BJ (cell line): ENCODE measurements at regions not wholly inside any gene's neighbourhood (a gene's known extent, or its start where the extent isn't known, plus 50 kb on each side); places are given as distances from the start of the nearest gene placed in this dataset.

Source experiments
- CTCF ChIA-PET: fragments of 350-600 bp; formaldehyde crosslinking; extraction: SDS; loops from one replicate; lab custom pipeline; 2021; ENCODE audit warnings: antibody characterized with exemption, inconsistent platforms; lab: Yijun Ruan, JAX
- POLR2A ChIA-PET: fragments of 300-600 bp; sonication (Branson Sonifier 250); formaldehyde crosslinking; extraction: SDS; loops from one replicate; lab custom pipeline; 2021; ENCODE audit warnings: antibody characterized with exemption; lab: Charles Lee
- DNase-seq: peaks from one replicate; pipeline ENCODE4 v3.0.0-alpha.2; 2011; ENCODE audit warnings: low read depth
- H3K27me3 ChIP-seq: 2 replicates; pipeline ENCODE4 v1.6.0; 2011; ENCODE audit warnings: low read length; ENCODE audit not compliant: control insufficient read depth, insufficient read depth
- H3K36me3 ChIP-seq: 2 replicates; pipeline ENCODE4 v1.5.1; 2011; ENCODE audit warnings: low read length; ENCODE audit not compliant: control insufficient read depth, insufficient read depth
- H3K4me3 ChIP-seq: 2 replicates; pipeline ENCODE4 v1.5.1; 2011; ENCODE audit warnings: low read depth, mild to moderate bottlenecking, control low read depth, low read length
- TF ChIP-seq, protein P1 (sequence below): IDR thresholded peaks from 2 replicates; pipeline ENCODE4 v1.5.1; 2011; ENCODE audit warnings: low read depth, mild to moderate bottlenecking, control low read depth, inconsistent platforms, low read length, moderate library complexity; ENCODE audit not compliant: insufficient read depth

DNA sequence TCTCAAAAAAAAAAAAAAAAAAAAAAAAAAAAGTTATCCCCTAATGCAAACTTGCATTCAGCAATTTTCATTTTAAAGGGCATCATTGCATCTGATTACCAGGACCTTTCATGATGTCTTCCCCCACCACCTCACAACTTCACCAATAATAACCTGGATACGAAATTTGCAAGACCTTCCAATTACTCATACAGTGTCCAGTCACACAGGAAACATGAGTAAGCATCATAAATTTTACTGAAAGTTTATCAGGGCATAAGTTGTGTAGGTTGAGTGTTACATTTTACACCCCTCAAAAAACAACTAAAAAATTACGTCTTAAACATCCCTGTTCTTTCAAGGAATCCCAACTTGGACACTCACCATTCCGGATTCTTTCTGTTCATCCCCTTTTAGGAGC is 79.1 kb upstream of the ANKEF1 start:
- TF ChIP-seq, protein P1, sequence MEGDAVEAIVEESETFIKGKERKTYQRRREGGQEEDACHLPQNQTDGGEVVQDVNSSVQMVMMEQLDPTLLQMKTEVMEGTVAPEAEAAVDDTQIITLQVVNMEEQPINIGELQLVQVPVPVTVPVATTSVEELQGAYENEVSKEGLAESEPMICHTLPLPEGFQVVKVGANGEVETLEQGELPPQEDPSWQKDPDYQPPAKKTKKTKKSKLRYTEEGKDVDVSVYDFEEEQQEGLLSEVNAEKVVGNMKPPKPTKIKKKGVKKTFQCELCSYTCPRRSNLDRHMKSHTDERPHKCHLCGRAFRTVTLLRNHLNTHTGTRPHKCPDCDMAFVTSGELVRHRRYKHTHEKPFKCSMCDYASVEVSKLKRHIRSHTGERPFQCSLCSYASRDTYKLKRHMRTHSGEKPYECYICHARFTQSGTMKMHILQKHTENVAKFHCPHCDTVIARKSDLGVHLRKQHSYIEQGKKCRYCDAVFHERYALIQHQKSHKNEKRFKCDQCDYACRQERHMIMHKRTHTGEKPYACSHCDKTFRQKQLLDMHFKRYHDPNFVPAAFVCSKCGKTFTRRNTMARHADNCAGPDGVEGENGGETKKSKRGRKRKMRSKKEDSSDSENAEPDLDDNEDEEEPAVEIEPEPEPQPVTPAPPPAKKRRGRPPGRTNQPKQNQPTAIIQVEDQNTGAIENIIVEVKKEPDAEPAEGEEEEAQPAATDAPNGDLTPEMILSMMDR = no peak
- Histone ChIP-seq H3K4me3 (no peak overlapping the region), H3K27me3 (no peaks in the 10 kb centered on the region), H3K36me3 (no peaks in the 10 kb centered on the region)
- POLR2A ChIA-PET = no interaction called here
- CTCF ChIA-PET = interaction anchor here (0.7 to 1.1 kb wide), 2 partner anchors 11 to 43 kb away, joined by 3 read pairs; no protein-coding TSS in a partner anchor
- DNase-seq = no peak

DNA sequence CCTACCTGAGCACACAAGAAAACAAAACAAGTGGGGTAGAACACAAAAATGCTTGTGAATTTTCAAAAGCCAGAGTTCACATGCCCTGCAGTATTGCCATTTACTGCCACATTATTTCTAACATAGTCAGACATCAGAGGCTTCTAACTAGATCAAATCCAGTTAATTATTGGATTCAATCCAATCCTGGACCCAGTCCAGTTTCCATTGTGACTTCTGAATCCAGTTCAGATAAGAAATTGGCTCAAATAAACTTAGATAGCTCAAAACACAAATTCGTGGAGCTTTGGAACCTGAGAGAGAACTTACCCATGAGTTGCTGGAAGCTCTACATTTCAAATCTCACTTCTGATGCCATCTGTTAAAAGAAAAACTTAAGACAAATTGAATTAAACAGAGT is 85.2 kb upstream of the ANKEF1 start:
- ChIA-PET CTCF (interaction anchor here (1.6 kb wide), 1 partner anchor 38 kb away, joined by 5 read pairs; no protein-coding TSS in a partner anchor), POLR2A (no interaction called here)
- DNase-seq = no peak
- H3K4me3 ChIP-seq = no peak overlapping the region
- H3K27me3 ChIP-seq = no peaks in the 10 kb centered on the region
- H3K36me3 ChIP-seq = no peaks in the 10 kb centered on the region
- TF ChIP-seq, protein P1 = no peak

DNA sequence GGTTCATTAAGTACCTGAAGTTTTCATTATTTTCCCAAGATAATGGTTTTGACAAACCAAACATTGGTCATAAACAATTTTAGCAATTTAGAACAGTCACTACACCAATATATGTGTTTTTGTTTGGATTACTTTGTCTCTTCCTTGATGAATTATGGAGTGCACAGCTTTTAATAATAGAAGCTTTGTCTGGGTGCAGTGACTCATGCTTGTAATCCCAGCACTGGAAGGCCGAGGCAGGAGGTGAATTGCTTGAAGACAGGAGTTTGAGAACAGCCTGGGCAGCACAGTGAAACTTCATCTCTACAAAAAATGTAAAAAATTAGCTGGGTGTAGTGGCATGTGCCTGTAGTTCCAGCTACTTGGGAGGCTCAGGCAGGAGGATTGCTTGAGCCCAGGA is 89.4 kb upstream of the ANKEF1 start:
- H3K36me3 ChIP-seq = no peaks in the 10 kb centered on the region
- TF ChIP-seq, protein P1 = no peak
- H3K4me3 ChIP-seq = no peak overlapping the region
- DNase-seq = no peak
- POLR2A ChIA-PET = no interaction called here
- H3K27me3 ChIP-seq = no peaks in the 10 kb centered on the region
- CTCF ChIA-PET = no interaction called here

DNA sequence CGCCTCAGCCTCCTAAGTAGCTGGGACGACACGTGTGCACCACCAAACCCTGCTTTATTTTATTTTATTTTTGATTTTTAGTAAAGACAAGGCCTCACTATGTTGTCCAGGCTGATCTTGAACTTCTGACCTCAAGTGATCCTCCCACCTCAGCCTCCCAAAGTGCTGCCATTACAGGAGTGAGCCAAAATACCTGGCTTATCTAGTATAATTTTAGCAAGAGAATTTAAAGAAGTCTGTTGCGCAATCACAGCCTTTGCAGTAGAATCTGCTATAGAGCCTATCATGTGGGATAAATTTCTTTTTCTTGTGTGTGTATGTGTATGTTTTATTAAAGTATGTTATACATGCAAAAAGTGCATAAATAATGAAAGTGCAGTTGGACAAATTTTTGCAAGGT is 92.1 kb upstream of the ANKEF1 start:
- ChIA-PET POLR2A (no interaction called here), CTCF (no interaction called here)
- H3K27me3 ChIP-seq = no peaks in the 10 kb centered on the region
- TF ChIP-seq, protein P1 = no peak
- H3K36me3 ChIP-seq = no peaks in the 10 kb centered on the region
- no peak for DNase-seq
- H3K4me3 ChIP-seq = no peak overlapping the region

DNA sequence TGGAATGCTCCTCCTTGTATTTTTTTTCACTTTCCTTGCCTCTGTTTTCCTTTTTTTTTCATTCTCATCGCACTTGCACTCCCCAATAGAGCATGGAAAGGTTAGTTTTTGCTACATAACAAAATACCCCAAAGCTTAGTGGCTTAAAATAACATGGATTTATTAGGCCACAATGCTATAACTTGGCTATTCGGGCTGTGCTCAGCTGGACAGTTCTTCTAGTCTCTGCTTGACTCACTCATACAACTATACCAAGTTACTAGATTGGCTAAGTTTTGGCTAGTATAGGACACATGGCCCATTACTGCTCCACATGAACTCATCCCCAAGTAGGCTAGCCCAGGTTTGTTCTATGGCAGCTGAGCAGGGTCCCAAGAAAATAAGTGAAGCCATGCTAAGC is 94.5 kb upstream of the ANKEF1 start:
- ChIA-PET CTCF (no interaction called here), POLR2A (no interaction called here)
- no peak for DNase-seq
- no peaks in the 10 kb centered on the region for H3K36me3 ChIP-seq
- TF ChIP-seq, protein P1 = no peak
- H3K27me3 ChIP-seq = no peaks in the 10 kb centered on the region
- H3K4me3 ChIP-seq = no peak overlapping the region
